Effector memory CD8-positive, alpha-beta T cell (primary cell): ENCODE measurements at regions not wholly inside any gene's neighbourhood (a gene's known extent, or its start where the extent isn't known, plus 50 kb on each side); places are given as distances from the start of the nearest gene placed in this dataset.
A peak's percentile ranks its signal among the peaks of the same experiment; 100 is the strongest.
"Not testable (repeated sequence)": the region's sequence is repeated elsewhere in the genome, so short reads cannot be mapped to it uniquely, and the experiment has no call there.

Experiments used
- ATAC-seq: fragments of 150-1000 bp; cut with Tn5 transposase; replicated peaks from 2 replicates; pipeline ENCODE4 v1.10.0; 2021; ENCODE audit warnings: mild to moderate bottlenecking, moderate library complexity
- DNase-seq, 3 experiments: peaks; one replicate each; pipeline ENCODE4 v3.0.0; 2021
- H3K27ac Mint-ChIP-seq, 2 donors: one replicate each; pipeline ENCODE4 v1.8.0; 2022; ENCODE audit warnings: mild to moderate bottlenecking in 2 of 2, mixed read lengths in 2 of 2, moderate library complexity in 2 of 2
- H3K27me3 Mint-ChIP-seq, 2 donors: one replicate each; pipeline ENCODE4 v1.8.0; 2022; ENCODE audit warnings: mixed read lengths in 2 of 2
- H3K36me3 Mint-ChIP-seq: one replicate; pipeline ENCODE4 v1.8.0; 2022; ENCODE audit warnings: mild to moderate bottlenecking, moderate library complexity, mixed read lengths; ENCODE audit not compliant: insufficient read depth
- H3K4me1 Mint-ChIP-seq, 2 donors: one replicate each; pipeline ENCODE4 v1.8.0; 2022; ENCODE audit warnings: low read depth in 2 of 2, mixed read lengths in 2 of 2
- H3K4me3 Mint-ChIP-seq, 2 donors: one replicate each; pipeline ENCODE4 v1.8.0; 2022; ENCODE audit warnings: mild to moderate bottlenecking in 2 of 2, mixed read lengths in 2 of 2, moderate library complexity in 2 of 2
- H3K9me3 Mint-ChIP-seq, 2 donors: one replicate each; pipeline ENCODE4 v1.8.0; 2022; ENCODE audit warnings: mixed read lengths in 2 of 2

GRCh38 chr12:47408171-47408871 lies 297.5 kb downstream of the RPAP3 start:
- ATAC-seq (peak; percentile 85), DNase-seq (peak in 2 of 3 experiments; percentile 15 to 22)
- H3K4me1 Mint-ChIP-seq = peaks cover 8 to 10% of the 10 kb centered on the region in 2 donors

GRCh38 chr12:47407463-47408129 lies 298.2 kb downstream of the RPAP3 start:
- DNase-seq (no peak), ATAC-seq (no peak)
- H3K27me3 Mint-ChIP-seq = no peaks in the 10 kb centered on the region
- H3K36me3 Mint-ChIP-seq = no peaks in the 10 kb centered on the region
- peaks cover 8% of the 10 kb centered on the region in 2 donors for H3K4me1 Mint-ChIP-seq
- H3K27ac Mint-ChIP-seq = no peak overlapping the region
- H3K4me3 Mint-ChIP-seq = peak overlapping the region in 1 of 2 donors; percentile 9
- no peaks in the 10 kb centered on the region for H3K9me3 Mint-ChIP-seq

More at GRCh38 chr12:47408171-47408871, 297.5 kb downstream of the RPAP3 start:
- Mint-ChIP-seq H3K4me3 (no peak overlapping the region), H3K9me3 (no peaks in the 10 kb centered on the region), H3K36me3 (no peaks in the 10 kb centered on the region), H3K27me3 (no peaks in the 10 kb centered on the region), H3K27ac (peak overlapping the region in 1 of 2 donors; percentile 39)

GRCh38 chr12:47403681-47404080 lies 302.1 kb downstream of the RPAP3 start:
- Mint-ChIP-seq H3K4me3 (no peak overlapping the region), H3K27me3 (no peaks in the 10 kb centered on the region), H3K36me3 (no peaks in the 10 kb centered on the region), H3K4me1 (peaks cover 8% of the 10 kb centered on the region in 2 donors), H3K9me3 (no peaks in the 10 kb centered on the region), H3K27ac (peak overlapping the region in 1 of 2 donors; percentile 8)
- DNase-seq (no peak), ATAC-seq (no peak)

GRCh38 chr12:47401196-47401595 lies 304.6 kb downstream of the RPAP3 start:
- H3K27ac Mint-ChIP-seq, ATAC-seq, DNase-seq, H3K4me3 Mint-ChIP-seq, H3K36me3 Mint-ChIP-seq, H3K9me3 Mint-ChIP-seq, H3K27me3 Mint-ChIP-seq: not testable (repeated sequence)
- H3K4me1 Mint-ChIP-seq = peaks cover 14 to 21% of the 10 kb centered on the region in 2 donors

GRCh38 chr12:47400266-47400665 lies 305.6 kb downstream of the RPAP3 start:
- Mint-ChIP-seq H3K27me3 (no peaks in the 10 kb centered on the region), H3K36me3 (peaks cover 2% of the 10 kb centered on the region), H3K4me3 (no peak overlapping the region), H3K9me3 (no peaks in the 10 kb centered on the region), H3K27ac (no peak overlapping the region), H3K4me1 (peaks cover 18 to 27% of the 10 kb centered on the region in 2 donors)
- DNase-seq (no peak), ATAC-seq (no peak)

GRCh38 chr12:47397664-47398281 lies 308.1 kb downstream of the RPAP3 start:
- Mint-ChIP-seq H3K9me3 (no peaks in the 10 kb centered on the region), H3K27me3 (no peaks in the 10 kb centered on the region), H3K4me1 (peaks cover 35 to 44% of the 10 kb centered on the region in 2 donors), H3K27ac (peak overlapping the region; percentile 73 to 92), H3K4me3 (peak overlapping the region; percentile 48 to 57), H3K36me3 (peaks cover 2% of the 10 kb centered on the region)
- DNase-seq (peak in 2 of 3 experiments; percentile 44), ATAC-seq (peak; percentile 89)

GRCh38 chr12:47396902-47397663 lies 308.7 kb downstream of the RPAP3 start:
- peaks cover 2% of the 10 kb centered on the region for H3K36me3 Mint-ChIP-seq
- H3K9me3 Mint-ChIP-seq = no peaks in the 10 kb centered on the region
- H3K27me3 Mint-ChIP-seq = no peaks in the 10 kb centered on the region
- peak overlapping the region; percentile 73 to 92 for H3K27ac Mint-ChIP-seq
- peak overlapping the region; percentile 48 to 57 for H3K4me3 Mint-ChIP-seq
- peaks cover 38 to 49% of the 10 kb centered on the region in 2 donors for H3K4me1 Mint-ChIP-seq
- DNase-seq (no peak), ATAC-seq (peak; percentile 29)

GRCh38 chr12:47394070-47394469 lies 311.8 kb downstream of the RPAP3 start:
- Mint-ChIP-seq H3K27ac (peak overlapping the region; percentile 87 to 98), H3K36me3 (peaks cover 10% of the 10 kb centered on the region), H3K27me3 (no peaks in the 10 kb centered on the region), H3K4me3 (peak overlapping the region; percentile 55 to 64), H3K9me3 (no peaks in the 10 kb centered on the region), H3K4me1 (peaks cover 53 to 61% of the 10 kb centered on the region in 2 donors)
- no peak for ATAC-seq
- DNase-seq = no peak

GRCh38 chr12:47393403-47393790 lies 312.4 kb downstream of the RPAP3 start:
- Mint-ChIP-seq H3K36me3 (peaks cover 10% of the 10 kb centered on the region), H3K4me3 (peak overlapping the region in 1 of 2 donors; percentile 55), H3K27me3 (no peaks in the 10 kb centered on the region), H3K27ac (peak overlapping the region; percentile 87 to 98), H3K9me3 (no peaks in the 10 kb centered on the region), H3K4me1 (peaks cover 53 to 65% of the 10 kb centered on the region in 2 donors)
- DNase-seq (no peak), ATAC-seq (no peak)

GRCh38 chr12:47391566-47391965 lies 311.8 kb upstream of the AMIGO2 start:
- Mint-ChIP-seq H3K4me3 (peak overlapping the region; percentile 62 to 71), H3K27me3 (no peaks in the 10 kb centered on the region), H3K27ac (peak overlapping the region; percentile 87 to 98), H3K9me3 (no peaks in the 10 kb centered on the region), H3K36me3 (peaks cover 8% of the 10 kb centered on the region), H3K4me1 (peaks cover 45 to 60% of the 10 kb centered on the region in 2 donors)
- DNase-seq = peak; percentile 70 to 72 (median 71)
- ATAC-seq = peak; percentile 91

- Mint-ChIP-seq H3K36me3 (peaks cover 8% of the 10 kb centered on the region), H3K27me3 (no peaks in the 10 kb centered on the region), H3K27ac (peak overlapping the region in 1 of 2 donors; percentile 53), H3K4me1 (peaks cover 24 to 43% of the 10 kb centered on the region in 2 donors), H3K9me3 (no peaks in the 10 kb centered on the region), H3K4me3 (no peak overlapping the region)
- no peak for ATAC-seq
- DNase-seq = no peak
Observed at GRCh38 chr12:47388712-47389111, 309.0 kb upstream of the AMIGO2 start.

- peaks cover 8% of the 10 kb centered on the region for H3K36me3 Mint-ChIP-seq
- H3K4me1 Mint-ChIP-seq = peaks cover 21 to 41% of the 10 kb centered on the region in 2 donors
- ATAC-seq (no peak), DNase-seq (no peak)
- H3K4me3 Mint-ChIP-seq = no peak overlapping the region
- H3K27me3 Mint-ChIP-seq = no peaks in the 10 kb centered on the region
- H3K27ac Mint-ChIP-seq = peak overlapping the region; percentile 47 to 86
- H3K9me3 Mint-ChIP-seq = no peaks in the 10 kb centered on the region
Observed at GRCh38 chr12:47387994-47388393, 308.2 kb upstream of the AMIGO2 start.

GRCh38 chr12:47385653-47386052 lies 305.9 kb upstream of the AMIGO2 start:
- Mint-ChIP-seq H3K27ac (no peak overlapping the region), H3K4me1 (peaks cover 8 to 22% of the 10 kb centered on the region in 2 donors), H3K27me3 (no peaks in the 10 kb centered on the region), H3K36me3 (peaks cover 2% of the 10 kb centered on the region), H3K4me3 (no peak overlapping the region), H3K9me3 (no peaks in the 10 kb centered on the region)
- ATAC-seq = no peak
- no peak for DNase-seq
